GM19328 (cell line): ENCODE measurements at regions not wholly inside any gene's neighbourhood (a gene's known extent, or its start where the extent isn't known, plus 50 kb on each side); places are given as distances from the start of the nearest gene placed in this dataset.

ENCODE experiments used
- ATAC-seq: cut with Tn5 transposase; IDR thresholded peaks from one replicate; pipeline ENCODE4 v1.9.1; 2021; ENCODE audit warnings: mild to moderate bottlenecking, moderate library complexity; ENCODE audit not compliant: unreplicated experiment

DNA sequence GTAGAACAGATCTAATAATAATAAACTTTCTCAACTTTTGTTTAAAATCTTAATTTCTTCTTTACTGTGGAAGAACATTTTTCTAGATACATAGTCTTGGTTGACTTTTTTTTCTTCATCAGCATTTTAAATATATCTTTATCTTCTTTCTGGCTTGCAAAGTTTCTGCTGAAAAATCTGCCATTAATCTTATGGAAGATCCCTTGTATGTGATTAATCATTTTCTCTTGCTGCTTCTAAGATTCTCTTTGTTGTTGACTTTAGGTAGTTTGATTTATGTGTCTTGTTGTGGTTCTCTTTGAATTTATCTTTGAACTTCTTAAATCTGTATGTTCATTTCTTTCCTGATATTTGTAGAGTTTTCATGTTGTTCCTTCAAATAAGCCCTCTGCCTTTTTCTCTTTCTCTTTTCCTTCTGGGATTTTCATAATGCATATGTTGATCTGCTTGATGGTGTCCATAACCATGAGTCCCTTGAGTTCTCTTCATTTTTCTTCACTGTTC is 657.6 kb upstream of the CXADR start:
- no peak for ATAC-seq

DNA sequence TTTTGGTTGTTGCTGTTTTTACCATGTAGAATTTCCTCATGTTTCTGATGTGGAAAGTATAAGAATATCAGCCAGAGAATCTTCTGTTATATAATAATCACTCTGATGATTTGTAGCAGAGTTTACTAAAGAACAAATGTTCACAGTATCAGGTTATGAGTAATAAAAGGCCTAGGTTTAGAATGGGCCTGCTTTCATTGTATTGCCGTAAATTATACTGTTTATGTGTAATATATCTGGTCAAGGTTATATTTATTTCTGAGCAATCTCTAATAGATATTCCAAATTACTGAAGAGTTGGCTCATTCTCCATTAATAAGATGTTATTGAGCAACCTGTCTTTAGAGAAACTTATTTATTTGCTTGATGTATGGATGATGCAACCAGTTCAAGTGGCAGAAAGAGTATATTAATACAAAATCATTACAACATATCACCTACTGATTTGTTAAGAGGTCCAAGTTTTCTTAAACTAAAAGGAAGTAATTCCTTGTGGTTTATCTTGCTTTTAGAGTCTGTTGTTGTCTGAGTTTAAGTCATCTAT is 649.4 kb upstream of the CXADR start:
- ATAC-seq, result no peak

DNA sequence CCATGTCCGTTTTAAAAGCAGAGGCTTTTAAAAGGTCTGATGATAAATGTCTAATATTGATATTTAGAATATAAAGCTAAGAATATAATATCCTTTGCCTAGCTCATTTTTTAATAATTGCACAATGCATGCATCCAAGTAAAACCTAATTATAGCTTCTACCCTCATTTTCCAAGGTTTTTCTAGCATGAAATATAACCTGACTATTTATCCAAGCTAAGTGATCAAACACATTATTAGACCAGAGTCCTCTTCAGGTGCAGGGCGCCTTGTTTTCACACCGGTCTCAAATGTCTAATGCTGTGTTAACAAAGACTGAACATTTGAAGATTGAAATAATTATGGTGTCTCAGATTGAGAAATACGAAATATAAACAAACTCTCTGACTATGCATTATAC is 648.9 kb upstream of the CXADR start:
- ATAC-seq, result no peak

- ATAC-seq, result no peak
Observed at GRCh38 chr21:16865632-16866031, 647.2 kb upstream of the CXADR start.

DNA sequence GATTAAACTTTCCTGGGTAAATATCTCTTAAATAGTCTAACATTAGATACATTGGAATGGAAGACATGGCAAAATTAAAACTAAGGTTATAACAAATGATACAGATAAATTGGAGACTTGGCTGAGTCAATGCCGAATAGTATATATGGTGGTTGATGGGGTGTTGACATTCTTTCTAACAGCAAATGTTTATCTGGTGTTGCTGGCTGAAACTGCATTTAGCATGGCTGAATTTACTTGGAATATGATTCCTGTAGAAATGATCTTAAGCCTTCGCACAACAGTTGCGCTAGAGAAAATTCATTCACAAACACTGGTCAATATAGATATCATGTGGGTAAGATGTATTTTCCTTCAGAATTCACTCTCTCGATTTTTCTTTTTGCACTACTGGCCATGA is 646.0 kb upstream of the CXADR start:
- no peak for ATAC-seq

GRCh38 chr21:16870103-16870502 is 642.7 kb upstream of the CXADR start:
- no peak for ATAC-seq

- no peak for ATAC-seq
Observed at GRCh38 chr21:16872616-16873015, 640.2 kb upstream of the CXADR start.

GRCh38 chr21:16873176-16873575 is 639.7 kb upstream of the CXADR start:
- no peak for ATAC-seq

DNA sequence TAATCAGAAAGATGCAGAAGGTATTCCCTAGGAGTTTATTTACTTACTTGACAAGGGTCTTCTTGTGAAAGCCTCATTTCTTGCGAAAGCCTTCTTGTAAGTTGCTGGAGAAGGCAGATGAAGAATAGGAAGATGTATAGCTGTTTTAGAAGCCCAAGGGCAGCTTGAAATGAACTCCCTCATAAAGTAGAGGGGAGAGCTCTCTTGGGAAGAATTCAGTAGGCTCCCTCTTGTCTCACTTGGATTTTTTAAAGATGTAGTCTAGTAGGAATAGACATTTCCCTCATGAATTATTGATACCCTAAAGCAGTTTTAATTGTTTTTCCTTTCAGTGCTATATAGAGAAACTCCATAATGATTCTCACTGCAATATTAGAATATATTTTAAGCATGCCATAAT is 639.2 kb upstream of the CXADR start:
- no peak for ATAC-seq

DNA sequence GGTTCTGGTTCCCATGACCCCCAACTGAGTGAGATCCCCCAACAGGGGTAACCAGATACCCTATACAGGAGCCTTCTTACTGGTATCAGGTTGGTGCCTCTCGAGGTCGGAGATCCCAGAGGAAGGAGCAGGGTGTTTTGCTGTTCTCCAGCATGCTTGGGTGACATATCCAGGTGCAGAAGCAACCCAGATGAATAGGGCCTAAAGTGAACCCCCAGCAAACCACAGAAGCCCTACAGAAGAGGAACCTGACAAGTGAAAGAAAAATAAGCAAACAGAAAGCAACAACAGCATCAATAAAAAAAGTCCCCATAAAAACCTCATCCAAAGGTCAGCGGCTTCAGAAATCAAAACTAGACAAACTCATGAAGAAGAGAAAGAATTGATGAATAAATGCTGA is 633.4 kb upstream of the CXADR start:
- no peak for ATAC-seq

- no peak for ATAC-seq
Observed at GRCh38 chr21:16891821-16892220, 621.0 kb upstream of the CXADR start.

- no peak for ATAC-seq
Observed at GRCh38 chr21:16900685-16901084, 612.2 kb upstream of the CXADR start.

- ATAC-seq, result no peak
Observed at GRCh38 chr21:16908077-16908476, 604.8 kb upstream of the CXADR start.

DNA sequence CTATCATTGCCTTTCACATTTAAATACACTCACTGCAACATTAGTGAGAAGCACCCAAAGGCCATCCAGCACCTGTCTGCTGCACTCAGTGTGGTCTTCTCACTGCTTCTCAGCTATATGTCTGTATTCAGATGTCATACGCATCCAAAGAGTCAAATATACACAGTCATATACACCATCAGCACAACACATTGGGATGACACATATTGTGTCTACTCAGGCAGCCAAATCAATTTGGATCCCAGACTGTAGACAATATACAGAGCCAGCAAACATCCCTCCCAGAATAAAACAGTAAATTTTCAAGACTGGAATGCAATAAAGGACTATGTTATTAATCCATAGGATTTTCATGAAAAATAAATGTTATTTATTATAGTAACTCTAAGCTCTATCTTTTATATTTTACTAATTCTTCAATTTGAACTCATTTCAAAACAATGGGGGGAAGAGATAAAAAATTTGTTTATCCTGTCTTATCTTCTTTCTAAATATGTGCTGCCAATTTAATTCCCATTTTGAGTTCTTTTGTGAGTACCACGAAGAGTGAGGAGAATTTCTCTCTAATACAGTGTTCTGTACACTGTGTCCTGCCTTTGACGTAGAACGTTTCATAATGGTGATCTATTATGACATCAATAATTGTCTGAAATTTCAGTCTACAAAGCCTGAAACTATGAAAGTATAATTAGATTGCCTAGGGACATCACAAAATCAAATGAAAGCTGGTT is 602.2 kb upstream of the CXADR start:
- ATAC-seq, result no peak

- ATAC-seq, result no peak
Observed at GRCh38 chr21:16911166-16911607, 601.7 kb upstream of the CXADR start.

- ATAC-seq, result no peak
Observed at GRCh38 chr21:16912075-16912474, 600.8 kb upstream of the CXADR start.

DNA sequence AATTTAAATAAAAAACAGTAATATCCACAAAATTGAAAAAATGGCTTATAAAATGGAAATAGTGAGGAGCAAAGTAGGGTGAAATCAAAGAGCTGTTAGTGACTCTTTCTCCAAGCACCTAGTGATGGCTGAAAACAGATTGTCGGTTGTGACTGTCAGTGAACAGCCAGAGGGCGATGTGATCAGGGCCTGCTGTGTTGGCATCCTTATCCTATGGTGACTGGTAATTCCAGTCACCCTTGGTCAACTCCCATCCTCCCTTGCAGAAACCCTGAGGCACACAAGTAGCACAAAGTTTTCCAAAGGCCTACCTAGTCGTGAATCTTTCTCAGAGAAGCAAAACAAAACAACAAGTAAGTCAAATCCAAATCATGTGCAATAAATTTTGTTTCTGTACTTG is 599.8 kb upstream of the CXADR start:
- ATAC-seq, result no peak

- no peak for ATAC-seq
Observed at GRCh38 chr21:16928439-16928838, 584.4 kb upstream of the CXADR start.

DNA sequence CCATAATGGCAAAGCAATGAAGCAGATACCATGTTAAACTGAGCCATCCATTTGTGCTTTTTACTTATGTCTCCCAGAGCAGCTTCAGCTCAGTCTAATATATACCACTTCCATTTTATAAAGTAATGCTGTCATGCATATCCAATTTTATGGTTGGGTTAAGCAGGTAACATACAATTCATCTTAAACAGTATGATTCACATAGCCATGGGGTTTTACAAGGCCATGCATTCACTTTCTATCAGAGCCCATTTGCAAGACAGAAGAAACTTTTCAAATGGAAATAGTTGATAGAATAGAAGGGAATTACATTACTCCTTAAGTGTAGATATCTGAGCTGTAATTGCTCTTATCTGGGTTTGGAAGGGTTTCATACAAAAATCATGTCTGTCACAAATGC is 580.5 kb upstream of the CXADR start:
- ATAC-seq, result no peak

GRCh38 chr21:16942703-16943102 is 570.1 kb upstream of the CXADR start:
- ATAC-seq, result no peak

GRCh38 chr21:16943231-16943630 is 569.6 kb upstream of the CXADR start:
- ATAC-seq, result no peak

- ATAC-seq, result no peak
Observed at GRCh38 chr21:16945580-16945979, 567.3 kb upstream of the CXADR start.

DNA sequence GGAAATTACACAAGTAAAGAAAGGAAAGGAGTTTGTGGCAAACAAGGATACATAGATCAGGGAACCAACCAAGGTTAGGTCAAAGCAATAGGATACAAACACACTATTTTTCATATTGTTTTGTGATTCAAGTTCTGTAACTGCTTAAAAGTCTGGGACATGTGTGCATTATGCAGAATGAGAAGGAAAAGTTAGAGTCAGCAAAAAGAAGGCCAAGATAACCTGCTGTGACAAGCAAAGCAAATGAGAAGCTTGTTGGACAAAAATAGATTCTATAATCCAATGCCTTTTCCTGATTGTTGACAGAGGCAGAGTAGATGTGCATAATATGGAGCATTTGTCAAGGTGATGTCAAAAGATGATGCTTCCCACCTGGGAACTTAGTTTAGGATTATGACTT is 556.0 kb upstream of the CXADR start:
- ATAC-seq, result no peak
